ENCODE measurements at regions not wholly inside any gene's neighbourhood (a gene's known extent, or its start where the extent isn't known, plus 50 kb on each side); places are given as distances from the start of the nearest gene placed in this dataset.
A peak's percentile ranks its signal among the peaks of the same experiment; 100 is the strongest.

- H3K27me3 ChIP-seq = no peaks in the 10 kb centered on the region
- DNase-seq (ENCODE audit: low read depth in 1 of 2, low spot score in 1 of 2) = peak in 1 of 2 donors; percentile 10
- no peak for TF ChIP-seq CTCF (IDR thresholded peaks at IDR 0.05; ENCODE audit: low read depth, low read length)
- peaks cover 9% of the 10 kb centered on the region for H3K4me1 ChIP-seq (ENCODE audit: low read depth)
- no peak overlapping the region for H3K4me3 ChIP-seq
- H3K27ac ChIP-seq = no peak overlapping the region
- H3K9me3 ChIP-seq (ENCODE audit: low read depth) = no peaks in the 10 kb centered on the region
- H3K36me3 ChIP-seq = no peaks in the 10 kb centered on the region
Observed at GRCh38 chr4:167379076-167379835, 145.0 kb upstream of the SPOCK3 start.

- no peak overlapping the region for H3K27ac ChIP-seq
- TF ChIP-seq CTCF (IDR thresholded peaks at IDR 0.05; ENCODE audit: low read depth, low read length) = no peak
Observed at GRCh38 chr4:167380964-167381363, 146.7 kb upstream of the SPOCK3 start.

GRCh38 chr4:167383291-167383690, 149.0 kb upstream of the SPOCK3 start:
- peaks cover 9% of the 10 kb centered on the region for H3K4me1 ChIP-seq (ENCODE audit: low read depth)
- TF ChIP-seq CTCF (IDR thresholded peaks at IDR 0.05; ENCODE audit: low read depth, low read length) = no peak
- H3K4me3 ChIP-seq = no peak overlapping the region
- H3K27me3 ChIP-seq = no peaks in the 10 kb centered on the region
- H3K36me3 ChIP-seq = no peaks in the 10 kb centered on the region
- no peaks in the 10 kb centered on the region for H3K9me3 ChIP-seq (ENCODE audit: low read depth)
- DNase-seq (ENCODE audit: low read depth in 1 of 2, low spot score in 1 of 2) = no peak
- no peak overlapping the region for H3K27ac ChIP-seq

More at GRCh38 chr4:167380964-167381363, 146.7 kb upstream of the SPOCK3 start:
- H3K9me3 ChIP-seq (ENCODE audit: low read depth) = no peaks in the 10 kb centered on the region
- H3K36me3 ChIP-seq = no peaks in the 10 kb centered on the region
- no peaks in the 10 kb centered on the region for H3K27me3 ChIP-seq
- H3K4me1 ChIP-seq (ENCODE audit: low read depth) = peaks cover 9% of the 10 kb centered on the region
- DNase-seq (ENCODE audit: low read depth in 1 of 2, low spot score in 1 of 2) = no peak
- no peak overlapping the region for H3K4me3 ChIP-seq

GRCh38 chr4:167397586-167397985, 163.3 kb upstream of the SPOCK3 start:
- TF ChIP-seq CTCF (IDR thresholded peaks at IDR 0.05; ENCODE audit: low read depth, low read length) = no peak
- Histone ChIP-seq H3K4me3 (no peak overlapping the region), H3K4me1 (ENCODE audit: low read depth) (no peaks in the 10 kb centered on the region), H3K27me3 (no peaks in the 10 kb centered on the region), H3K27ac (no peak overlapping the region), H3K9me3 (ENCODE audit: low read depth) (no peaks in the 10 kb centered on the region), H3K36me3 (no peaks in the 10 kb centered on the region)
- DNase-seq (ENCODE audit: low read depth in 1 of 2, low spot score in 1 of 2) = no peak

GRCh38 chr4:167399201-167399600, 164.9 kb upstream of the SPOCK3 start:
- no peaks in the 10 kb centered on the region for H3K27me3 ChIP-seq
- H3K36me3 ChIP-seq = no peaks in the 10 kb centered on the region
- no peak for DNase-seq (ENCODE audit: low read depth in 1 of 2, low spot score in 1 of 2)
- no peaks in the 10 kb centered on the region for H3K4me1 ChIP-seq (ENCODE audit: low read depth)
- H3K27ac ChIP-seq = no peak overlapping the region
- TF ChIP-seq CTCF (IDR thresholded peaks at IDR 0.05; ENCODE audit: low read depth, low read length) = no peak
- no peak overlapping the region for H3K4me3 ChIP-seq
- H3K9me3 ChIP-seq (ENCODE audit: low read depth) = no peaks in the 10 kb centered on the region

Measured in cardiac muscle cell (in vitro differentiated cells and primary cell).